ENCODE measurements at regions not wholly inside any gene's neighbourhood (a gene's known extent, or its start where the extent isn't known, plus 50 kb on each side); places are given as distances from the start of the nearest gene placed in this dataset.
"Not testable (repeated sequence)": the region's sequence is repeated elsewhere in the genome, so short reads cannot be mapped to it uniquely, and the experiment has no call there.

DNA sequence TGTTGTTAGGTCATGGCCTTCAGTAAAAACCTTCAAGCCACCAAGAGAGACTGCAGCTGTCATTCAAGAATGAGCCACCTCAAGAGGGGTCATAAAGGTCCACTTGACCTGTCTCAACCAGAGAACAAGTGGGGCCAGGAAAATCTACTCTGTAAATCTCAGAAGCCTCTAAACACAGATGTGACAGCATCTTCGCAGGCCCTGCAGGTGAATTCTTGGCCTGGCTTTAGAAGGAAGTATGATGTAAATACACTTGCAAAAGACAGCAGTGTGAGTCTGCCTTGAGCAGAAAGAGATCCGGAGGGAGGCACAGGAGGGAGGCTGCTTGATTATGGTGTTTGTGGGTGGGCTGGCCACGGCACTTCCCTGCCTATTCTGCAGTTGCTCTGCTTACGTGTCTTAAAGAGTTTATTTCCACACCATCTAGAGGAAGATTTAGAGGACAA lies 1082.9 kb downstream of the UQCRFS1 start:
- no peak overlapping the region for H3K4me3 ChIP-seq (replicated peaks; ENCODE audit: low read depth, low read length)
- TF ChIP-seq, protein P1, sequence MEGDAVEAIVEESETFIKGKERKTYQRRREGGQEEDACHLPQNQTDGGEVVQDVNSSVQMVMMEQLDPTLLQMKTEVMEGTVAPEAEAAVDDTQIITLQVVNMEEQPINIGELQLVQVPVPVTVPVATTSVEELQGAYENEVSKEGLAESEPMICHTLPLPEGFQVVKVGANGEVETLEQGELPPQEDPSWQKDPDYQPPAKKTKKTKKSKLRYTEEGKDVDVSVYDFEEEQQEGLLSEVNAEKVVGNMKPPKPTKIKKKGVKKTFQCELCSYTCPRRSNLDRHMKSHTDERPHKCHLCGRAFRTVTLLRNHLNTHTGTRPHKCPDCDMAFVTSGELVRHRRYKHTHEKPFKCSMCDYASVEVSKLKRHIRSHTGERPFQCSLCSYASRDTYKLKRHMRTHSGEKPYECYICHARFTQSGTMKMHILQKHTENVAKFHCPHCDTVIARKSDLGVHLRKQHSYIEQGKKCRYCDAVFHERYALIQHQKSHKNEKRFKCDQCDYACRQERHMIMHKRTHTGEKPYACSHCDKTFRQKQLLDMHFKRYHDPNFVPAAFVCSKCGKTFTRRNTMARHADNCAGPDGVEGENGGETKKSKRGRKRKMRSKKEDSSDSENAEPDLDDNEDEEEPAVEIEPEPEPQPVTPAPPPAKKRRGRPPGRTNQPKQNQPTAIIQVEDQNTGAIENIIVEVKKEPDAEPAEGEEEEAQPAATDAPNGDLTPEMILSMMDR (IDR thresholded peaks at IDR 0.05; ENCODE audit: low read depth, low read length, missing control alignments): no peak
- DNase-seq (ENCODE audit: extremely low read depth, low read depth): no peak

DNA sequence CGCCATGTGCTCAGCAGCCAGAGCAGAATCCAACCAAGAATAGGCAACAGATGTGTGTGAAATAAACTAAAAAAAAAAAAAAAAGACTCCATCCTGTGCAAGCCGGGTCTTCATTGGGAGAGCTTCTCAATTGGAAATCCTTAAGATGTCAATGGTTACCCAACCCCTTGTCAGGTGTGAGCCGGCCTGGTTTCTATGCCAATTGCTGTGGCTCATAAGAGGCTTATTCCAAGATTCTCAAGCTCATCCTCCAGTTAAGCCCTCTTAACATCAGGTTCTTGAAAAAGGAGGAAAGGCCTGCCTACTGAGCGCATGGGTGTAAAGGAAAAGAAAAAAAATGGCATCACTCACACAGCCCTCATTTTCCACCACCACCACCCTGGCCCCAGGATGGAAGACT lies 1084.6 kb downstream of the UQCRFS1 start:
- no peak overlapping the region for H3K4me3 ChIP-seq (replicated peaks; ENCODE audit: low read depth, low read length)

GRCh38 chr19:28126135-28126898 lies 1086.6 kb downstream of the UQCRFS1 start:
- TF ChIP-seq, protein P1 (IDR thresholded peaks at IDR 0.05; ENCODE audit: low read depth, low read length, missing control alignments): no peak
- DNase-seq (ENCODE audit: extremely low read depth, low read depth): no peak
- no peak overlapping the region for H3K4me3 ChIP-seq (replicated peaks; ENCODE audit: low read depth, low read length)

More for the DNA sequence above, 1084.6 kb downstream of the UQCRFS1 start:
- TF ChIP-seq, protein P1 (IDR thresholded peaks at IDR 0.05; ENCODE audit: low read depth, low read length, missing control alignments): no peak
- DNase-seq (ENCODE audit: extremely low read depth, low read depth): no peak

GRCh38 chr19:28122734-28123133 lies 1090.2 kb downstream of the UQCRFS1 start:
- DNase-seq (ENCODE audit: extremely low read depth, low read depth): no peak
- TF ChIP-seq, protein P1 (IDR thresholded peaks at IDR 0.05; ENCODE audit: low read depth, low read length, missing control alignments): no peak

GRCh38 chr19:28118235-28118634 lies 1094.7 kb downstream of the UQCRFS1 start:
- TF ChIP-seq, protein P1 (IDR thresholded peaks at IDR 0.05; ENCODE audit: low read depth, low read length, missing control alignments): no peak
- no peak for DNase-seq (ENCODE audit: extremely low read depth, low read depth)
- no peak overlapping the region for H3K4me3 ChIP-seq (replicated peaks; ENCODE audit: low read depth, low read length)

More at GRCh38 chr19:28122734-28123133, 1090.2 kb downstream of the UQCRFS1 start:
- H3K4me3 ChIP-seq (replicated peaks; ENCODE audit: low read depth, low read length): no peak overlapping the region

GRCh38 chr19:28117143-28117542 lies 1095.8 kb downstream of the UQCRFS1 start:
- H3K4me3 ChIP-seq (replicated peaks; ENCODE audit: low read depth, low read length): no peak overlapping the region
- TF ChIP-seq, protein P1 (IDR thresholded peaks at IDR 0.05; ENCODE audit: low read depth, low read length, missing control alignments): no peak
- DNase-seq (ENCODE audit: extremely low read depth, low read depth): no peak

DNA sequence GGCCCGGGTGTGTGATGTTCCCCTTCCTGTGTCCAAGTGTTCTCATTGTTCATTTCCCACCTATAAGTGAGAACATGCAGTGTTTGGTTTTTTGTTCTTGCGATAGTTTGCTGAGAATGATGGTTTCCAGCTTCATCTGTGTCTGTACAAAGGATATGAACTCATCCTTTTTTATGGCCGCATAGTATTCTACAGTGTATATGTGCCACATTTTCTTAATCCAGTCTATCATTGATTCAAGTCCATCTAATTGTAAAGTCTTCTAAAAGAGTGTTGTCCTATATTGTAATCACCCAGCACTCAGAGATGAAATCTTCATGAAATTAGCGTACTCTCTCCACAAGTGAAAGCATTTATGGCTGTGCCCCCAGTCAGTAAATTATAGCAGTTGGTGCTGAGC lies 1096.6 kb downstream of the UQCRFS1 start:
- not testable (repeated sequence) for DNase-seq (ENCODE audit: extremely low read depth, low read depth); H3K4me3 ChIP-seq (replicated peaks; ENCODE audit: low read depth, low read length)
